HFFc6 (cell line): ENCODE measurements at regions not wholly inside any gene's neighbourhood (a gene's known extent, or its start where the extent isn't known, plus 50 kb on each side); places are given as distances from the start of the nearest gene placed in this dataset.

Source experiments
- DNase-seq: peaks from one replicate; pipeline ENCODE4 v3.0.0-alpha.2; 2018
- H3K27ac Mint-ChIP-seq: 2 replicates; pipeline ENCODE4 v1.8.0; 2020; ENCODE audit warnings: mild to moderate bottlenecking, mixed read lengths
- H3K27me3 Mint-ChIP-seq: 2 replicates; pipeline ENCODE4 v1.8.0; 2021; ENCODE audit warnings: mild to moderate bottlenecking, moderate library complexity, mixed read lengths; ENCODE audit not compliant: insufficient read depth
- H3K36me3 Mint-ChIP-seq: 2 replicates; pipeline ENCODE4 v1.8.0; 2021; ENCODE audit warnings: low read depth, mixed read lengths
- H3K4me1 Mint-ChIP-seq: 2 replicates; pipeline ENCODE4 v1.8.0; 2020; ENCODE audit warnings: low read depth, mixed read lengths
- H3K4me3 Mint-ChIP-seq: 2 replicates; pipeline ENCODE4 v1.8.0; 2020; ENCODE audit warnings: mild to moderate bottlenecking, moderate library complexity, mixed read lengths
- H3K9me3 Mint-ChIP-seq: 2 replicates; pipeline ENCODE4 v1.8.0; 2020; ENCODE audit warnings: mild to moderate bottlenecking, mixed read lengths
- CTCF ChIP-seq: fragments of 200-600 bp; sonication (generic); IDR thresholded peaks from 2 replicates; pipeline ENCODE4 v1.5.0; 2021; ENCODE audit warnings: antibody characterized with exemption, mild to moderate bottlenecking

- TF ChIP-seq CTCF = no peak
- Mint-ChIP-seq H3K9me3 (peaks cover 1% of the 10 kb centered on the region; the same call in 1 of the 2 replicates), H3K27me3 (no peaks in the 10 kb centered on the region; the same call in 1 of the 2 replicates), H3K36me3 (peaks cover 13% of the 10 kb centered on the region), H3K27ac (no peak overlapping the region), H3K4me3 (no peak overlapping the region), H3K4me1 (peaks cover 8% of the 10 kb centered on the region)
- DNase-seq = no peak
Measured at GRCh38 chr20:4358552-4358951, 109.5 kb upstream of the ADRA1D start.

- no peak for DNase-seq
- Mint-ChIP-seq H3K4me1 (peaks cover 13% of the 10 kb centered on the region), H3K27ac (no peak overlapping the region), H3K36me3 (peaks cover 30% of the 10 kb centered on the region), H3K4me3 (no peak overlapping the region), H3K27me3 (no peaks in the 10 kb centered on the region; the same call in 1 of the 2 replicates), H3K9me3 (peaks cover 13% of the 10 kb centered on the region)
- no peak for TF ChIP-seq CTCF
Measured at GRCh38 chr20:4352348-4352747, 103.3 kb upstream of the ADRA1D start.

GRCh38 chr20:4350096-4350495 is 101.0 kb upstream of the ADRA1D start:
- Mint-ChIP-seq H3K27ac (no peak overlapping the region), H3K36me3 (peaks cover 43% of the 10 kb centered on the region), H3K4me1 (peaks cover 15% of the 10 kb centered on the region), H3K4me3 (no peak overlapping the region), H3K9me3 (peaks cover 13% of the 10 kb centered on the region), H3K27me3 (no peaks in the 10 kb centered on the region)
- DNase-seq = no peak
- no peak for TF ChIP-seq CTCF

- Mint-ChIP-seq H3K9me3 (no peaks in the 10 kb centered on the region), H3K36me3 (peaks cover 22% of the 10 kb centered on the region), H3K27me3 (no peaks in the 10 kb centered on the region; the same call in 1 of the 2 replicates), H3K4me3 (no peak overlapping the region), H3K27ac (no peak overlapping the region), H3K4me1 (peaks cover 62% of the 10 kb centered on the region)
- DNase-seq = peak; percentile 24
- TF ChIP-seq CTCF = no peak
Measured at GRCh38 chr20:4344670-4345069, 95.6 kb upstream of the ADRA1D start.

- peaks cover 2% of the 10 kb centered on the region; the same call in 1 of the 2 replicates for H3K27me3 Mint-ChIP-seq
- no peak for DNase-seq
- H3K4me1 Mint-ChIP-seq = peaks cover 55% of the 10 kb centered on the region
- H3K36me3 Mint-ChIP-seq = peaks cover 27% of the 10 kb centered on the region
- H3K9me3 Mint-ChIP-seq = no peaks in the 10 kb centered on the region
- peak overlapping the region; percentile 78 for H3K27ac Mint-ChIP-seq
- no peak for TF ChIP-seq CTCF
- peak overlapping the region; percentile 75 for H3K4me3 Mint-ChIP-seq
Measured at GRCh38 chr20:4342609-4343008, 93.5 kb upstream of the ADRA1D start.
